ENCODE measurements at regions not wholly inside any gene's neighbourhood (a gene's known extent, or its start where the extent isn't known, plus 50 kb on each side); places are given as distances from the start of the nearest gene placed in this dataset.

- Histone ChIP-seq H2BK120ac (ENCODE audit: low read depth, low read length, poor library complexity, severe bottlenecking) (no peak overlapping the region), H3K4ac (ENCODE audit: low read depth, low read length) (no peak overlapping the region), H3K23ac (ENCODE audit: insufficient read length, low read depth, low read length) (no peak overlapping the region), H3K14ac (ENCODE audit: insufficient read depth, low read length) (no peak overlapping the region), H3K4me1 (ENCODE audit: insufficient read depth, low read length) (no peaks in the 10 kb centered on the region), H2AK5ac (ENCODE audit: insufficient read length, low read length) (no peak overlapping the region), H3K9me3 (ENCODE audit: control insufficient read depth, low read depth, low read length) (no peaks in the 10 kb centered on the region), H3K56ac (ENCODE audit: insufficient read length, low read depth, low read length) (no peak overlapping the region), H4K91ac (ENCODE audit: insufficient read length, low read depth, low read length) (no peak overlapping the region), H3K18ac (ENCODE audit: insufficient read length, low read depth, low read length) (no peak overlapping the region), H3K23me2 (ENCODE audit: insufficient read length, low read depth, low read length, poor library complexity, severe bottlenecking) (no peaks in the 10 kb centered on the region), H2BK20ac (ENCODE audit: low read depth, low read length, poor library complexity, severe bottlenecking) (no peak overlapping the region), H3K27ac (ENCODE audit: insufficient read length, low read depth, low read length) (no peak overlapping the region), H3T11ph (ENCODE audit: low read length) (no peak overlapping the region), H2BK15ac (ENCODE audit: low read depth, low read length) (no peak overlapping the region), H2AFZ (ENCODE audit: low read length) (no peak overlapping the region), H3K79me2 (ENCODE audit: insufficient read depth, low read length) (no peaks in the 10 kb centered on the region), H3K79me1 (ENCODE audit: insufficient read depth, low read depth, low read length, poor library complexity, severe bottlenecking) (no peaks in the 10 kb centered on the region), H2BK5ac (ENCODE audit: insufficient read length, low read length) (no peak overlapping the region), H4K5ac (ENCODE audit: insufficient read length, low read depth, low read length) (no peak overlapping the region), H3K4me2 (ENCODE audit: insufficient read depth, insufficient read length, low read length) (no peak overlapping the region), H4K20me1 (ENCODE audit: control insufficient read depth, insufficient read depth, insufficient read length) (no peaks in the 10 kb centered on the region), H3K27me3 (ENCODE audit: insufficient read depth, low read length) (no peaks in the 10 kb centered on the region), H2BK12ac (ENCODE audit: insufficient read length, low read depth, low read length) (no peak overlapping the region), H3K9ac (ENCODE audit: extremely low read depth, insufficient read length, low read length) (no peak overlapping the region), H4K8ac (replicated peaks; ENCODE audit: insufficient read length, low read depth, low read length) (no peak overlapping the region)
- Mint-ChIP-seq H3K27ac (no peak overlapping the region; a peak in 1 of 7 replicates), H3K9me3 (peaks cover 27 to 28% of the 10 kb centered on the region in 2 experiments), H3K27me3 (ENCODE audit: low read depth) (peaks cover 5% of the 10 kb centered on the region), H3K4me3 (no peak overlapping the region), H3K4me1 (no peaks in the 10 kb centered on the region), H3K36me3 (ENCODE audit: insufficient read depth in 1 of 3, low read depth in 3 of 3) (peaks cover 11 to 28% (median 15%) of the 10 kb centered on the region in 3 experiments)
- TF ChIP-seq CTCF (conservative IDR thresholded peaks at IDR 0.05): no peak
- no CpG with 5 or more reads among the region's 3 CpGs for WGBS (ENCODE audit: extremely low coverage, insufficient read length, low lambda C conversion rate)
- DNase-seq: no peak
Observed at GRCh38 chr4:152150214-152150613, 385.7 kb downstream of the FBXW7 start.
